SK-N-SH (cell line): ENCODE measurements at regions not wholly inside any gene's neighbourhood (a gene's known extent, or its start where the extent isn't known, plus 50 kb on each side); places are given as distances from the start of the nearest gene placed in this dataset.

ENCODE experiments used
- CHD2 ChIP-seq: fragments of 150-350 bp; IDR thresholded peaks from 2 replicates; pipeline ENCODE4 v1.6.1; 2018; ENCODE audit warnings: low read length; ENCODE audit not compliant: partially characterized antibody
- EP300 ChIP-seq, 2 experiments: IDR thresholded peaks; 2 replicates each; pipeline versions ENCODE4 v1.4.0 to v1.6.1; 2012; ENCODE audit warnings: borderline replicate concordance in 1 of 2, low read depth in 1 of 2, low read length in 1 of 2
- FOSL2 ChIP-seq: IDR thresholded peaks from 2 replicates; pipeline ENCODE4 v1.4.0; 2012; ENCODE audit warnings: low read depth, mild to moderate bottlenecking, moderate library complexity, borderline replicate concordance
- GATA2 ChIP-seq: sonication (generic); formaldehyde crosslinking; IDR thresholded peaks from 2 replicates; pipeline ENCODE4 v1.5.0; 2020; ENCODE audit warnings: mild to moderate bottlenecking, missing genetic modification reagents
- MEF2A ChIP-seq: IDR thresholded peaks from 2 replicates; pipeline ENCODE4 v1.4.0; 2012; ENCODE audit warnings: low read depth, borderline replicate concordance
- NFIC ChIP-seq: IDR thresholded peaks from 2 replicates; pipeline ENCODE4 v1.4.0; 2012; ENCODE audit warnings: borderline replicate concordance
- POLR2AphosphoS5 ChIP-seq: IDR thresholded peaks from 2 replicates; pipeline ENCODE4 v1.6.1; 2012; ENCODE audit warnings: low read depth, low read length
- SIN3A ChIP-seq: IDR thresholded peaks from 2 replicates; pipeline ENCODE4 v1.6.1; 2012; ENCODE audit warnings: low read depth, mild to moderate bottlenecking, low read length, moderate library complexity, borderline replicate concordance
- TAF1 ChIP-seq: IDR thresholded peaks from 2 replicates; pipeline ENCODE4 v1.6.1; 2012; ENCODE audit warnings: low read depth, mild to moderate bottlenecking, low read length, moderate library complexity, borderline replicate concordance
- USF1 ChIP-seq: IDR thresholded peaks from 2 replicates; pipeline ENCODE4 v1.4.0; 2012; ENCODE audit warnings: low read depth, borderline replicate concordance
- TF ChIP-seq, protein P1 (sequence below): fragments of 200-600 bp; sonication (generic); IDR thresholded peaks from 2 replicates; pipeline ENCODE4 v1.6.1; 2017; ENCODE audit warnings: antibody characterized with exemption, mild to moderate bottlenecking, moderate library complexity
- TF ChIP-seq, protein P2 (sequence below): IDR thresholded peaks from 2 replicates; pipeline ENCODE4 v1.4.0; 2012; ENCODE audit warnings: low read depth

- no peak for TF ChIP-seq EP300 (IDR thresholded peaks at IDR 0.05; ENCODE audit: borderline replicate concordance in 1 of 2, low read depth in 1 of 2, low read length in 1 of 2)
- peak; percentile 58; the same call in 1 of the 2 replicates for TF ChIP-seq USF1
- no peak for TF ChIP-seq SIN3A
- no peak for TF ChIP-seq GATA2
- TF ChIP-seq, protein P1, sequence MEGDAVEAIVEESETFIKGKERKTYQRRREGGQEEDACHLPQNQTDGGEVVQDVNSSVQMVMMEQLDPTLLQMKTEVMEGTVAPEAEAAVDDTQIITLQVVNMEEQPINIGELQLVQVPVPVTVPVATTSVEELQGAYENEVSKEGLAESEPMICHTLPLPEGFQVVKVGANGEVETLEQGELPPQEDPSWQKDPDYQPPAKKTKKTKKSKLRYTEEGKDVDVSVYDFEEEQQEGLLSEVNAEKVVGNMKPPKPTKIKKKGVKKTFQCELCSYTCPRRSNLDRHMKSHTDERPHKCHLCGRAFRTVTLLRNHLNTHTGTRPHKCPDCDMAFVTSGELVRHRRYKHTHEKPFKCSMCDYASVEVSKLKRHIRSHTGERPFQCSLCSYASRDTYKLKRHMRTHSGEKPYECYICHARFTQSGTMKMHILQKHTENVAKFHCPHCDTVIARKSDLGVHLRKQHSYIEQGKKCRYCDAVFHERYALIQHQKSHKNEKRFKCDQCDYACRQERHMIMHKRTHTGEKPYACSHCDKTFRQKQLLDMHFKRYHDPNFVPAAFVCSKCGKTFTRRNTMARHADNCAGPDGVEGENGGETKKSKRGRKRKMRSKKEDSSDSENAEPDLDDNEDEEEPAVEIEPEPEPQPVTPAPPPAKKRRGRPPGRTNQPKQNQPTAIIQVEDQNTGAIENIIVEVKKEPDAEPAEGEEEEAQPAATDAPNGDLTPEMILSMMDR, result no peak
- no peak for TF ChIP-seq CHD2
- TF ChIP-seq MEF2A, result no peak
- no peak for TF ChIP-seq FOSL2
- TF ChIP-seq, protein P2, sequence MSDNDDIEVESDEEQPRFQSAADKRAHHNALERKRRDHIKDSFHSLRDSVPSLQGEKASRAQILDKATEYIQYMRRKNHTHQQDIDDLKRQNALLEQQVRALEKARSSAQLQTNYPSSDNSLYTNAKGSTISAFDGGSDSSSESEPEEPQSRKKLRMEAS, result no peak
- no peak for TF ChIP-seq POLR2AphosphoS5
- no peak for TF ChIP-seq TAF1
- TF ChIP-seq NFIC, result no peak
Observed at GRCh38 chr9:88270413-88270812, 117.8 kb upstream of the SPIN1 start.
